ENCODE measurements at regions not wholly inside any gene's neighbourhood (a gene's known extent, or its start where the extent isn't known, plus 50 kb on each side); places are given as distances from the start of the nearest gene placed in this dataset.

- no peak for TF ChIP-seq CTCF (IDR thresholded peaks at IDR 0.05)
- no peak for TF ChIP-seq RAD21 (IDR thresholded peaks at IDR 0.05; ENCODE audit: low read length)
- no peak for TF ChIP-seq POLR2AphosphoS5 (IDR thresholded peaks at IDR 0.05; ENCODE audit: low read depth, low read length)
- no peak for TF ChIP-seq ZBTB33 (IDR thresholded peaks at IDR 0.05; ENCODE audit: borderline replicate concordance, low read depth)
- no peak for TF ChIP-seq PBX3 (IDR thresholded peaks at IDR 0.05)
- no peak for TF ChIP-seq RFX5 (IDR thresholded peaks at IDR 0.05; ENCODE audit: low read length)
- no peak for TF ChIP-seq EP300 (IDR thresholded peaks at IDR 0.05; ENCODE audit: borderline replicate concordance in 1 of 2, low read depth in 1 of 2, low read length in 1 of 2)
- TF ChIP-seq GABPA (IDR thresholded peaks at IDR 0.05; ENCODE audit: low read depth), result no peak
- no peak for TF ChIP-seq FOXM1 (IDR thresholded peaks at IDR 0.05; ENCODE audit: low read depth)
- no peak for TF ChIP-seq TCF12 (IDR thresholded peaks at IDR 0.05)
- no peak for TF ChIP-seq FOSL2 (IDR thresholded peaks at IDR 0.05; ENCODE audit: borderline replicate concordance, low read depth)
- TF ChIP-seq USF1 (IDR thresholded peaks at IDR 0.05; ENCODE audit: borderline replicate concordance, low read depth), result no peak
- no peak for TF ChIP-seq JUND (IDR thresholded peaks at IDR 0.05)
Measured at GRCh38 chr12:103128862-103129501, 171.5 kb downstream of the ASCL1 start.
